K562 (cell line): ENCODE measurements at regions not wholly inside any gene's neighbourhood (a gene's known extent, or its start where the extent isn't known, plus 50 kb on each side); places are given as distances from the start of the nearest gene placed in this dataset.

Source experiments
- CREB3 ChIP-seq: fragments of 450-650 bp; conservative IDR thresholded peaks from 2 replicates; pipeline ENCODE4 v1.6.1; 2016; ENCODE audit warnings: missing genetic modification characterization, low read depth, mild to moderate bottlenecking, missing compliant biosample characterization, moderate library complexity
- MCM2 ChIP-seq: fragments of 450-650 bp; IDR thresholded peaks from 2 replicates; pipeline ENCODE4 v1.6.1; 2017; ENCODE audit warnings: low read depth, mild to moderate bottlenecking
- TFE3 ChIP-seq: fragments of 450-650 bp; formaldehyde crosslinking; IDR thresholded peaks from 2 replicates; pipeline ENCODE4 v1.4.0; 2020; ENCODE audit warnings: mild to moderate bottlenecking, mixed read lengths
- ZFPM2 ChIP-seq: fragments of 250-450 bp; sonication (Bioruptor Pico); IDR thresholded peaks from 2 replicates; pipeline ENCODE4 v1.5.1; 2022; ENCODE audit warnings: mild to moderate bottlenecking
- TF ChIP-seq, protein P1 (sequence below): fragments of 250-450 bp; sonication (Bioruptor Pico); IDR thresholded peaks from 2 replicates; pipeline ENCODE4 v1.4.0; 2020

GRCh38 chr10:78532480-78533042 is 498.9 kb downstream of the RPS24 start (continued):
- TF ChIP-seq TFE3 (CRISPR knock-in tag) (peak; percentile 54), ZFPM2 (no peak), MCM2 (no peak), CREB3 (no peak)
- TF ChIP-seq, protein P1, sequence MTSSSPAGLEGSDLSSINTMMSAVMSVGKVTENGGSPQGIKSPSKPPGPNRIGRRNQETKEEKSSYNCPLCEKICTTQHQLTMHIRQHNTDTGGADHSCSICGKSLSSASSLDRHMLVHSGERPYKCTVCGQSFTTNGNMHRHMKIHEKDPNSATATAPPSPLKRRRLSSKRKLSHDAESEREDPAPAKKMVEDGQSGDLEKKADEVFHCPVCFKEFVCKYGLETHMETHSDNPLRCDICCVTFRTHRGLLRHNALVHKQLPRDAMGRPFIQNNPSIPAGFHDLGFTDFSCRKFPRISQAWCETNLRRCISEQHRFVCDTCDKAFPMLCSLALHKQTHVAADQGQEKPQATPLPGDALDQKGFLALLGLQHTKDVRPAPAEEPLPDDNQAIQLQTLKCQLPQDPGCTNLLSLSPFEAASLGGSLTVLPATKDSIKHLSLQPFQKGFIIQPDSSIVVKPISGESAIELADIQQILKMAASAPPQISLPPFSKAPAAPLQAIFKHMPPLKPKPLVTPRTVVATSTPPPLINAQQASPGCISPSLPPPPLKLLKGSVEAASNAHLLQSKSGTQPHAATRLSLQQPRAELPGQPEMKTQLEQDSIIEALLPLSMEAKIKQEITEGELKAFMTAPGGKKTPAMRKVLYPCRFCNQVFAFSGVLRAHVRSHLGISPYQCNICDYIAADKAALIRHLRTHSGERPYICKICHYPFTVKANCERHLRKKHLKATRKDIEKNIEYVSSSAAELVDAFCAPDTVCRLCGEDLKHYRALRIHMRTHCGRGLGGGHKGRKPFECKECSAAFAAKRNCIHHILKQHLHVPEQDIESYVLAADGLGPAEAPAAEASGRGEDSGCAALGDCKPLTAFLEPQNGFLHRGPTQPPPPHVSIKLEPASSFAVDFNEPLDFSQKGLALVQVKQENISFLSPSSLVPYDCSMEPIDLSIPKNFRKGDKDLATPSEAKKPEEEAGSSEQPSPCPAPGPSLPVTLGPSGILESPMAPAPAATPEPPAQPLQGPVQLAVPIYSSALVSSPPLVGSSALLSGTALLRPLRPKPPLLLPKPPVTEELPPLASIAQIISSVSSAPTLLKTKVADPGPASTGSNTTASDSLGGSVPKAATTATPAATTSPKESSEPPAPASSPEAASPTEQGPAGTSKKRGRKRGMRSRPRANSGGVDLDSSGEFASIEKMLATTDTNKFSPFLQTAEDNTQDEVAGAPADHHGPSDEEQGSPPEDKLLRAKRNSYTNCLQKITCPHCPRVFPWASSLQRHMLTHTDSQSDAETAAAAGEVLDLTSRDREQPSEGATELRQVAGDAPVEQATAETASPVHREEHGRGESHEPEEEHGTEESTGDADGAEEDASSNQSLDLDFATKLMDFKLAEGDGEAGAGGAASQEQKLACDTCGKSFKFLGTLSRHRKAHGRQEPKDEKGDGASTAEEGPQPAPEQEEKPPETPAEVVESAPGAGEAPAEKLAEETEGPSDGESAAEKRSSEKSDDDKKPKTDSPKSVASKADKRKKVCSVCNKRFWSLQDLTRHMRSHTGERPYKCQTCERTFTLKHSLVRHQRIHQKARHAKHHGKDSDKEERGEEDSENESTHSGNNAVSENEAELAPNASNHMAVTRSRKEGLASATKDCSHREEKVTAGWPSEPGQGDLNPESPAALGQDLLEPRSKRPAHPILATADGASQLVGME (CRISPR knock-in tag): no peak
